GM23338 (cell line): ENCODE measurements at regions not wholly inside any gene's neighbourhood (a gene's known extent, or its start where the extent isn't known, plus 50 kb on each side); places are given as distances from the start of the nearest gene placed in this dataset.

ENCODE experiments used
- CREB1 ChIP-seq: fragments of 250-450 bp; sonication (Bioruptor Pico); IDR thresholded peaks from 2 replicates; pipeline ENCODE4 v1.5.0; 2020; ENCODE audit warnings: low read depth, mild to moderate bottlenecking, moderate library complexity
- EZH2 ChIP-seq: fragments of 200-600 bp; sonication (generic); IDR thresholded peaks from one replicate; pipeline ENCODE4 v1.8.0; 2017; ENCODE audit warnings: antibody characterized with exemption, mild to moderate bottlenecking, low read depth; ENCODE audit not compliant: unreplicated experiment
- EZH2phosphoT487 ChIP-seq: fragments of 200-600 bp; sonication (generic); IDR thresholded peaks from one replicate; pipeline ENCODE4 v1.8.1; 2018; ENCODE audit warnings: antibody characterized with exemption; ENCODE audit not compliant: unreplicated experiment
- JUNB ChIP-seq: IDR thresholded peaks from one replicate; pipeline ENCODE4 v1.6.1; 2016; ENCODE audit warnings: antibody characterized with exemption; ENCODE audit not compliant: unreplicated experiment
- POLR2AphosphoS5 ChIP-seq: IDR thresholded peaks from 2 replicates; pipeline ENCODE4 v1.6.1; 2016; ENCODE audit warnings: antibody characterized with exemption, low read depth
- ZNF331 ChIP-seq: fragments of 250-450 bp; sonication (Bioruptor Pico); IDR thresholded peaks from 2 replicates; pipeline ENCODE4 v1.5.0; 2020; ENCODE audit warnings: low read depth, mild to moderate bottlenecking, moderate library complexity
- ZNF462 ChIP-seq: fragments of 250-450 bp; sonication (Bioruptor Pico); IDR thresholded peaks from 2 replicates; pipeline ENCODE4 v1.5.0; 2020; ENCODE audit warnings: mild to moderate bottlenecking, moderate library complexity
- TF ChIP-seq, protein P1 (sequence below): IDR thresholded peaks from 2 replicates; pipeline ENCODE4 v1.6.1; 2016; ENCODE audit warnings: antibody characterized with exemption
- TF ChIP-seq, protein P2 (sequence below): IDR thresholded peaks from one replicate; pipeline ENCODE4 v1.6.1; 2018; ENCODE audit warnings: antibody characterized with exemption; ENCODE audit not compliant: unreplicated experiment

DNA sequence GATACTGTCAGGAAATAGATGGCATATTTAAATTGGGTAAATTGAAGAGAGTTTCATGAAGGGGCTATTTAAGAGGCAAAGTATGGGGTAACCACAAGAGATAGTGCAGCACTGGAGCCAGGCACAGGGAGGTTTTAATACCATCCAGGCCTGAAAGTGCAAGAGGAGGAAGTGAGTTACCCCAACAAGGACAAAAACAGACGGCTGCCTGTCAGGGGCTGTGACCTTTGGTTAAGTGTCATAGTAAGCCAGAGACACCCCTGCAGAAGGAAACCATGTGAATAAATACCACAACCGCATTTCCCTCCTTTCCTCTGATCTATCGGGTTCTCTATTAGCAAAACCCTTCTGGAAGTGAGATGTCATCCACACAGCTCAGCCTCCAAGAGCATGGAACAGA lies 122.0 kb upstream of the DHRS4 start (continued):
- no peak for TF ChIP-seq ZNF462 (CRISPR knock-in tag)
- TF ChIP-seq ZNF331 (CRISPR knock-in tag) = no peak
- TF ChIP-seq, protein P1, sequence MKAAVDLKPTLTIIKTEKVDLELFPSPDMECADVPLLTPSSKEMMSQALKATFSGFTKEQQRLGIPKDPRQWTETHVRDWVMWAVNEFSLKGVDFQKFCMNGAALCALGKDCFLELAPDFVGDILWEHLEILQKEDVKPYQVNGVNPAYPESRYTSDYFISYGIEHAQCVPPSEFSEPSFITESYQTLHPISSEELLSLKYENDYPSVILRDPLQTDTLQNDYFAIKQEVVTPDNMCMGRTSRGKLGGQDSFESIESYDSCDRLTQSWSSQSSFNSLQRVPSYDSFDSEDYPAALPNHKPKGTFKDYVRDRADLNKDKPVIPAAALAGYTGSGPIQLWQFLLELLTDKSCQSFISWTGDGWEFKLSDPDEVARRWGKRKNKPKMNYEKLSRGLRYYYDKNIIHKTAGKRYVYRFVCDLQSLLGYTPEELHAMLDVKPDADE = no peak
- no peak for TF ChIP-seq CREB1 (CRISPR knock-in tag)
- TF ChIP-seq EZH2phosphoT487 = no peak
- no peak for TF ChIP-seq JUNB
- TF ChIP-seq, protein P2, sequence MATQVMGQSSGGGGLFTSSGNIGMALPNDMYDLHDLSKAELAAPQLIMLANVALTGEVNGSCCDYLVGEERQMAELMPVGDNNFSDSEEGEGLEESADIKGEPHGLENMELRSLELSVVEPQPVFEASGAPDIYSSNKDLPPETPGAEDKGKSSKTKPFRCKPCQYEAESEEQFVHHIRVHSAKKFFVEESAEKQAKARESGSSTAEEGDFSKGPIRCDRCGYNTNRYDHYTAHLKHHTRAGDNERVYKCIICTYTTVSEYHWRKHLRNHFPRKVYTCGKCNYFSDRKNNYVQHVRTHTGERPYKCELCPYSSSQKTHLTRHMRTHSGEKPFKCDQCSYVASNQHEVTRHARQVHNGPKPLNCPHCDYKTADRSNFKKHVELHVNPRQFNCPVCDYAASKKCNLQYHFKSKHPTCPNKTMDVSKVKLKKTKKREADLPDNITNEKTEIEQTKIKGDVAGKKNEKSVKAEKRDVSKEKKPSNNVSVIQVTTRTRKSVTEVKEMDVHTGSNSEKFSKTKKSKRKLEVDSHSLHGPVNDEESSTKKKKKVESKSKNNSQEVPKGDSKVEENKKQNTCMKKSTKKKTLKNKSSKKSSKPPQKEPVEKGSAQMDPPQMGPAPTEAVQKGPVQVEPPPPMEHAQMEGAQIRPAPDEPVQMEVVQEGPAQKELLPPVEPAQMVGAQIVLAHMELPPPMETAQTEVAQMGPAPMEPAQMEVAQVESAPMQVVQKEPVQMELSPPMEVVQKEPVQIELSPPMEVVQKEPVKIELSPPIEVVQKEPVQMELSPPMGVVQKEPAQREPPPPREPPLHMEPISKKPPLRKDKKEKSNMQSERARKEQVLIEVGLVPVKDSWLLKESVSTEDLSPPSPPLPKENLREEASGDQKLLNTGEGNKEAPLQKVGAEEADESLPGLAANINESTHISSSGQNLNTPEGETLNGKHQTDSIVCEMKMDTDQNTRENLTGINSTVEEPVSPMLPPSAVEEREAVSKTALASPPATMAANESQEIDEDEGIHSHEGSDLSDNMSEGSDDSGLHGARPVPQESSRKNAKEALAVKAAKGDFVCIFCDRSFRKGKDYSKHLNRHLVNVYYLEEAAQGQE = no peak
- no peak for TF ChIP-seq EZH2
- no peak for TF ChIP-seq POLR2AphosphoS5
